ENCODE measurements at regions not wholly inside any gene's neighbourhood (a gene's known extent, or its start where the extent isn't known, plus 50 kb on each side); places are given as distances from the start of the nearest gene placed in this dataset.

- Histone ChIP-seq H3K4me3 (no peak overlapping the region), H3K27me3 (no peaks in the 10 kb centered on the region), H3K27ac (no peak overlapping the region), H3K9me3 (no peaks in the 10 kb centered on the region), H3K36me3 (no peaks in the 10 kb centered on the region), H3K4me1 (ENCODE audit: insufficient read depth) (no peaks in the 10 kb centered on the region)
- DNase-seq, result no peak
- intact Hi-C loops (cut with DNase I), result loop anchor here in 2 of 4 donors (10.0 kb wide), 2 partner anchors 332 to 422 kb away; no protein-coding TSS in a partner anchor
- 63 to 75% (median 73%) methylated on average over 5 of the region's 5 CpGs for WGBS, 3 donors
- TF ChIP-seq, protein P1, sequence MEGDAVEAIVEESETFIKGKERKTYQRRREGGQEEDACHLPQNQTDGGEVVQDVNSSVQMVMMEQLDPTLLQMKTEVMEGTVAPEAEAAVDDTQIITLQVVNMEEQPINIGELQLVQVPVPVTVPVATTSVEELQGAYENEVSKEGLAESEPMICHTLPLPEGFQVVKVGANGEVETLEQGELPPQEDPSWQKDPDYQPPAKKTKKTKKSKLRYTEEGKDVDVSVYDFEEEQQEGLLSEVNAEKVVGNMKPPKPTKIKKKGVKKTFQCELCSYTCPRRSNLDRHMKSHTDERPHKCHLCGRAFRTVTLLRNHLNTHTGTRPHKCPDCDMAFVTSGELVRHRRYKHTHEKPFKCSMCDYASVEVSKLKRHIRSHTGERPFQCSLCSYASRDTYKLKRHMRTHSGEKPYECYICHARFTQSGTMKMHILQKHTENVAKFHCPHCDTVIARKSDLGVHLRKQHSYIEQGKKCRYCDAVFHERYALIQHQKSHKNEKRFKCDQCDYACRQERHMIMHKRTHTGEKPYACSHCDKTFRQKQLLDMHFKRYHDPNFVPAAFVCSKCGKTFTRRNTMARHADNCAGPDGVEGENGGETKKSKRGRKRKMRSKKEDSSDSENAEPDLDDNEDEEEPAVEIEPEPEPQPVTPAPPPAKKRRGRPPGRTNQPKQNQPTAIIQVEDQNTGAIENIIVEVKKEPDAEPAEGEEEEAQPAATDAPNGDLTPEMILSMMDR (IDR thresholded peaks at IDR 0.05), result no peak
- no peak for TF ChIP-seq POLR2A (IDR thresholded peaks at IDR 0.05)
- TF ChIP-seq EP300 (IDR thresholded peaks at IDR 0.05), result no peak
These were observed 86.9 kb upstream of the STXBP6 start for GRCh38 chr14:25136811-25137210.

GRCh38 chr14:25134184-25134583, 84.2 kb upstream of the STXBP6 start:
- intact Hi-C loops (cut with DNase I), result loop anchor here in 2 of 4 donors (10.0 kb wide), 2 partner anchors 329 to 419 kb away; no protein-coding TSS in a partner anchor
- H3K36me3 ChIP-seq, result no peaks in the 10 kb centered on the region
- TF ChIP-seq POLR2A (IDR thresholded peaks at IDR 0.05) (no peak), EP300 (IDR thresholded peaks at IDR 0.05) (no peak)
- no peaks in the 10 kb centered on the region for H3K4me1 ChIP-seq (ENCODE audit: insufficient read depth)
- no peak overlapping the region for H3K27ac ChIP-seq
- no peaks in the 10 kb centered on the region for H3K9me3 ChIP-seq
- DNase-seq, result no peak
- H3K4me3 ChIP-seq, result no peak overlapping the region
- no peaks in the 10 kb centered on the region for H3K27me3 ChIP-seq
- 74 to 86% (median 86%) methylated on average over 5 of the region's 5 CpGs for WGBS, 3 donors

DNA sequence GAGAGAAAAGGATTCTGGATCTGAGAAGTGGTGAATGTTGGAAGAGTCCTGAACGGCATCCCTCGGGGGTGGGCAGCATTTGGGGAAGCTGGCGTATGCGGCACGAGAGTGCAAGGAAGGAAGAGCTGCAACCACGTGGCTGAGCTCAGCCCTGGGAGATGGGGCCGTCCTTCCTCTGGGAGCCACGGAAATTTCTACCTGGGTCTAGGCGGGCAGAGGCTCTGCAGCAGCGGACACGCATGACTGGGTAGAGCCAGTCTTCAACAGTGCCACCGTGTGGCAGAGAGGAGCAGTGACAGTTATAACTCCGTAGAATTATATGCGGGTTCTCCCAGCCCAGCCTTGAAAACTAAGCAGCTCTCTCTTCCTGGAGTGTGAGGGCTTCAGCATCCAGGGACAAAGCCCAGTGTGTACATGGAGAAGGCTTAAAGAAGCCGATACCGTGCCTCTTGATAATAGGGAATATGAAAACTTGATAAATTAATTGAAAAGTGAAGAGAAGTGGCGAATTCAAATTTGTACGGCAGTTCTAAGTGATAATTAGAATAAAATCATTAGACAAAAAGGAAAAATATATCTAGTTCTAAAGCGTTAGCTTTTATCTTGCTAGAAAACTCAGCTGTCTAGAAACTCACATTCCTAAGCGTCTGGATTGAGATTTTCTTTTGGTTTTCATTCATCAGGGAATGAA, 82.9 kb upstream of the STXBP6 start:
- peak in 4 of 5 donors; percentile 22 to 50 (median 40) for DNase-seq
- TF ChIP-seq POLR2A (IDR thresholded peaks at IDR 0.05), result no peak
- TF ChIP-seq, protein P1 (IDR thresholded peaks at IDR 0.05), result peak in 2 of 3 donors; percentile 13 to 45
- no peak for TF ChIP-seq EP300 (IDR thresholded peaks at IDR 0.05)
- intact Hi-C loops (cut with DNase I), result loop anchor here in 2 of 4 donors (10.0 kb wide), 2 partner anchors 328 to 418 kb away; no protein-coding TSS in a partner anchor
- 14 to 16% (median 16%) methylated on average over 20 of the region's 20 CpGs for WGBS, 3 donors
- H3K9me3 ChIP-seq, result no peaks in the 10 kb centered on the region
- no peaks in the 10 kb centered on the region for H3K4me1 ChIP-seq (ENCODE audit: insufficient read depth)
- H3K4me3 ChIP-seq, result no peak overlapping the region
- H3K27ac ChIP-seq, result no peak overlapping the region
- no peaks in the 10 kb centered on the region for H3K27me3 ChIP-seq
- H3K36me3 ChIP-seq, result no peaks in the 10 kb centered on the region

- DNase-seq, result no peak
- no peak overlapping the region for H3K27ac ChIP-seq
- H3K36me3 ChIP-seq, result no peaks in the 10 kb centered on the region
- intact Hi-C loops (cut with DNase I), result loop anchor here in 2 of 4 donors (10.0 kb wide), 2 partner anchors 327 to 417 kb away; no protein-coding TSS in a partner anchor
- no peaks in the 10 kb centered on the region for H3K4me1 ChIP-seq (ENCODE audit: insufficient read depth)
- WGBS, 3 donors, result 55 to 76% (median 61%) methylated on average over 2 of the region's 2 CpGs
- H3K27me3 ChIP-seq, result no peaks in the 10 kb centered on the region
- TF ChIP-seq, protein P1 (IDR thresholded peaks at IDR 0.05), result no peak
- no peak for TF ChIP-seq POLR2A (IDR thresholded peaks at IDR 0.05)
- no peak for TF ChIP-seq EP300 (IDR thresholded peaks at IDR 0.05)
- H3K4me3 ChIP-seq, result no peak overlapping the region
- H3K9me3 ChIP-seq, result no peaks in the 10 kb centered on the region
These were observed 82.1 kb upstream of the STXBP6 start for GRCh38 chr14:25132094-25132493.

DNA sequence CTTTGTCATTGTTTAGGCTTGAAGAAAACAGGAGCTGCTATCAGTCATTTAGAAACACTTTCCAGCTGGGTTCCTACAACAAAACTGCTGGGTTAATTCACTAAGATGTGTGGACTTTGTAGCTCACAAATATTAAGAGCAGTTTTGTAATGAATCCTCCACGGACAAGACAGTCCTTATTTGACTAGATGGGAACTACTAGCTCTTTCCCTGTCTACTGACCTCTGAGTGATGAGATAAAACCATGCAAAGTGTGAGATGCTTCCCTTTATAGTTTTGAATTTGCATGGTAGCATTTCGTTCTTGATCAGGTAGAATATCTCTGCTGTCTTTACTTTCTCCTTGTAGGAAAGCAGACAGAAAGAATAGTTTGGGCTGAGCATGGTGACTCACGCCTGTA, 72.9 kb upstream of the STXBP6 start:
- WGBS, 3 donors, result 66 to 83% (median 76%) methylated on average over 3 of the region's 3 CpGs
- H3K9me3 ChIP-seq, result no peaks in the 10 kb centered on the region
- no peak overlapping the region for H3K4me3 ChIP-seq
- intact Hi-C loops (cut with DNase I), result no loop called here
- DNase-seq, result no peak
- H3K27me3 ChIP-seq, result no peaks in the 10 kb centered on the region
- H3K36me3 ChIP-seq, result no peaks in the 10 kb centered on the region
- TF ChIP-seq POLR2A (IDR thresholded peaks at IDR 0.05), result no peak
- no peak for TF ChIP-seq EP300 (IDR thresholded peaks at IDR 0.05)
- TF ChIP-seq, protein P1 (IDR thresholded peaks at IDR 0.05), result no peak
- H3K27ac ChIP-seq, result no peak overlapping the region
- no peaks in the 10 kb centered on the region for H3K4me1 ChIP-seq (ENCODE audit: insufficient read depth)
